Activated CD4-positive, alpha-beta T cell treated with anti-CD3 and anti-CD28 coated beads, Interleukin-2, Interleukin-4, amounts not matched to agents 100 ng/mL and 50 ng/mL, durations not matched to agents 16 hours and 8 hours (primary cell): ENCODE measurements at regions not wholly inside any gene's neighbourhood (a gene's known extent, or its start where the extent isn't known, plus 50 kb on each side); places are given as distances from the start of the nearest gene placed in this dataset.
"Not testable (repeated sequence)": the region's sequence is repeated elsewhere in the genome, so short reads cannot be mapped to it uniquely, and the experiment has no call there.

ENCODE experiments used
- DNase-seq: peaks from one replicate; pipeline ENCODE4 v3.0.0-alpha.2; 2020; ENCODE audit warnings: low spot score

DNA sequence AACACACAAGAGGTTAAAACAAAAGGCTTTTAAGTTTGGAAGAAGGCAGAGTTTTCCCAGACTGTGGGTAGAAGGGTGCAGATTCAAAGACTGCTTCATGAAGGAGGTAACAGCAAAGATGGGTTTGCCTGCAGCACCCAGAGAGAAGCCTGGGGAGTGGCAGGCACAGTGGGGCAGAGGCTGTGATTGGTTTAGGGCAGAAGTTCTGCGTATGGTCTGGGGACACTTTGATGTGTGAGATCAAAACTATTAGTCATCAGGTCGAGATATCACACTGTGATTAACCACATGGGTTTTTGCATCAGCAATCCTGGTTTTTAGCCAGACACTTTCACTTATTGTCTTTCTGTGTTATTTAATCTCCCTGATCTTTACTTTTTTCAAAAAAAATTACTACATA lies 188.8 kb upstream of the GLRA1 start:
- peak; percentile 68 for DNase-seq

DNA sequence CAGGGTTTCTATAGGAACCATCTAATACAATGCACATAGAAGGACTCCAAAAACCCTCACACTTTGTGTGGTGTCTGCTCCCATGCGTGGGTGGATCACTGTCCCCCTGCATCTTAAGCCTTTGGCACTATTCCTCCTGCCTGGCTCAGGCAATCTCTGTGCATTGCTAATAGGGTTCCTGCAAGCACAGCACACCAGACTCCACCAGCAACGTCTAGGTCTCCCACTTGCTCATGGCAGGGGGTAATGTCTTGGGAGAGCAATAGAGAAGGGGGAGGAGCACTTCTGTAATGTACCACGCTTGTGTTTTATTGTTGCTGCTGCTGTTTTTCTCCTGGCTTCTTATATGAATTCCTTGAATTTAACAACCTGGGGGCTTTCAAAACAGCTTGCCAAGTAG lies 182.6 kb upstream of the GLRA1 start:
- DNase-seq, result no peak

- no peak for DNase-seq
Observed at GRCh38 chr5:152106571-152106970, 181.9 kb upstream of the GLRA1 start.

- DNase-seq, result no peak
Observed at GRCh38 chr5:152105085-152105484, 180.4 kb upstream of the GLRA1 start.

DNA sequence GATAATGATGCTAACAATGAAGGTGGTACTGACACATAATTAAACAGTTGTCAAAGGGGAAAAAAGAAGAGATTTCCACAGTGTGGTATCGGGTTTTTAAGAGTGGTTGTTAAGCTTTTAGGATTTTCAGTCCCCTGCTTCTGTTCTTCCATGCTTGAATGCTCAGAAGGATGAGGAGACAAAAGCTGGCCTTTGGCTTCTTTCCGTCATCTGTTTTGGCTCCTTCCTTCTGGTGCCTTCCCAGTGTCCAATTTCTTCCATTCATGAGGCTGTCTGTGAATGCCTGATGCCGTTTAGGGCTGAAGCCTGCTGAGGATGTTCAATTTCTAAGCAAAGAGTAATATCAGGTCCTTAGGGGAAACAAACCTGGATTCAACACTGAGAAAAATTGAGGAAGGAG lies 179.6 kb upstream of the GLRA1 start:
- DNase-seq, result no peak

DNA sequence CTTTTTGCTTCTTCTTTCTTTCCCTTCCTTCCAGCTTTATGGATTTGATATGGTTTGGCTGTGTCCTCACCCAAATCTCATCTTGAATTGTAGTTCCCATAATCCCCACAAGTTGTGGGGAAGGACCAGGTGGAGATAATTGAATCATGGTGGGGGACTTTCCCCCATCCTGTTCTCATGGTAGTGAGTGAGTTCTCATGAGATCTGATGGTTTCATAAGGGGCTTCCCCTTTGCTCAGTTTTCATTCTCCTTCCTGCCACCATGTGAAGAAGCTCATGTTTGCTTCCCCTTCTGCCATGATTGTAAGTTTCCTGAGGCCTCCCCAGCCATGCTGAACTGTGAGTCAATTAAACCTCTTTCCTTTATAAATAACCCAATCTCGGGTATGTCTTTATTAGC lies 178.3 kb upstream of the GLRA1 start:
- DNase-seq, result not testable (repeated sequence)

- DNase-seq, result no peak
Observed at GRCh38 chr5:152102057-152102456, 177.4 kb upstream of the GLRA1 start.

GRCh38 chr5:152100462-152100861 lies 175.8 kb upstream of the GLRA1 start:
- no peak for DNase-seq

- DNase-seq, result no peak
Observed at GRCh38 chr5:152097128-152097527, 172.5 kb upstream of the GLRA1 start.

- no peak for DNase-seq
Observed at GRCh38 chr5:152094716-152095115, 170.1 kb upstream of the GLRA1 start.

DNA sequence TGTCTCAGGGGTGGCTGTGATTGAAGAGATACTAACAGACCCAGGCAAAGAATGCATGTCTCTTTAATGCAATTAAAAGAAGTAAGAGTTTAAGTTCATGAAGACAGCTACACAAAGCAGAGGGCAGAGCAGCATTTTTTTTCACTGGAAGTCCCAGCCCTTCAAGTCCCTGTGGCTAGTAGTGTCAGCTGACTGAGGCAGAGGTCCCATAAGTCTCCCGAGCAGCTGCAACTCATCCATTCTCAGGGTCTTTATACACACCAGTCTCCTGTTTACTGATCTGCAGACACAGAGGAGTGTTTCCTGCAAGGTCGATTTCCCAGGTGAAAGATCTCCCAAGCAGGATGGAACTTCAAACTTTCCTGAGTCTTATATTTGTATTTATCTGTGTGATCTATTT lies 169.4 kb upstream of the GLRA1 start:
- DNase-seq, result no peak

GRCh38 chr5:152092580-152092979 lies 167.9 kb upstream of the GLRA1 start:
- DNase-seq, result no peak

GRCh38 chr5:152089644-152090043 lies 165.0 kb upstream of the GLRA1 start:
- DNase-seq, result no peak

- DNase-seq, result no peak
Observed at GRCh38 chr5:152086668-152087067, 162.0 kb upstream of the GLRA1 start.

DNA sequence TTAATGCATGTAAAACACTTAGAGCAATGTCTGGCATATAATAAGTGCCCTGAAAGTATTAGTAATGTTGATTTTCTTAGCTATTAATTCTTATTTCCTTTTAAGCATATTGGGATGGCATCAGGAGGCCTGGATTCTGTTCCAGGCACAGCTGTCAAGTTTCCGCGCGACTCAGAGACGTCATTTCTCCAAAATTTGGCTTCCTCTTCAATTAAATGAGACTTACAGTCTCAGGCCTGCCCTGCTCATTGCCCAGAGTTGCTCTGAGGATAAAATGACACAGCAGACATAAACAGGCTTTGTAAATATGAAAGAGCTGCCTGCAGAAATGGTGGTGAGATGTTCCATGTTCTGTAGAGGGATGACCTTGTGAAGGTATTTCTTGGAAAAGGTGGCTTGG lies 159.8 kb upstream of the GLRA1 start:
- no peak for DNase-seq

DNA sequence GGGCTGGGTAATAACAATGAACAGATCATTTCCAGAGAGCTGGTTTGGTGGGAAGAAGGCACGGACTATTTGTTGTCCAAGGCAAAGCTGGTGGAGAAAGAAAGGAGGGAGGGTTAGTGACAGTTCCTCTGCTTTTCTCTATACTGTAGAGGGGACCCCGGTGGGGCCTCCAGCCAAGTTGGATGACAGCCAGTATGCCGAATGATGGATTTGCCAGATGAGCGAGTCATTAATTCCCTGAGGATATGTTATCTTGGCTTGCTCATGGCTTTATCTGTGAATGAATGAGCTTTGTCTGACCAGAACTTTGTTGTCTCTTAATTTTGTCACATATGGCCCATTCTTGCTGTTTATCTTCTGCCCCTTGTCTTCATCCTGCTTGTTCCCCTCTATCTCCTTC lies 158.6 kb upstream of the GLRA1 start:
- no peak for DNase-seq

DNA sequence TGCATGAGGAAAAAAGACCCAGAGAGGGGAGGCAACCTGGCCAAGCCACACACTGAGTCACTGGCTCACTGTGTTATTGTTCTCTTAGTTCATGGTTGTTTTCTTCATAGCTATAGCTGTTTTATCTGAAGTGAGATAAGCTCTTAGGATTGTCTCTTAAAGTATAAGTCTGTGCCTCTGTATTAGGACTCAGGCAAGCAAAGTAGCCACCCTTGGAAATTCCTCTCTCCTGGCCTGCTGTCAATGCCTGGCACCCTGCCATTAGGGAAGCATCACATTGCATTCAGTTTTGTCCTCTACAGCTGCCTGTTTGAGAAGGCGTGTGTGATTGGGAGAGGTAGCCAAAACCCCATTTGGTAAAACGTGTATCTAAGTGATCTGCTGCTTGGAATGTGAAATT lies 147.4 kb upstream of the GLRA1 start:
- no peak for DNase-seq

GRCh38 chr5:152070591-152070990 lies 145.9 kb upstream of the GLRA1 start:
- no peak for DNase-seq

DNA sequence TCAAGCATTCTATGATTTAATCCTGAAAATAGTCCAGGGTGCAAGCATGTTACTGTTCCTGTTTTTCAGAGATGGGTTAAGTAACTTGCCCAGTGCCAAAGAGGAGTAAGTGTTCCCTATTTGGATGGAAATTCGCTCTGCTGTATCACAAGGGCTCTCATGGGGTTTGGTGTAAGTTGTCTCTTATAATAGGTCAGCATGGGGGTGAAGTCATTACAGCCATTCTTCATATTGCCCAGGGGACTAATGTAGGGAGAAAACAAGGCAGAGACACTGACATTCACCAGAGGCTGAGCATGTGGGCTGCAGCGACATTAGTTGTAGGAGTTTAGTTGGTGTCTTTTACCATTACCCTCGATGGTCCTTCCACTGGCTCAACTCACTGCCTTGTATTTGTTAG lies 142.1 kb upstream of the GLRA1 start:
- no peak for DNase-seq

DNA sequence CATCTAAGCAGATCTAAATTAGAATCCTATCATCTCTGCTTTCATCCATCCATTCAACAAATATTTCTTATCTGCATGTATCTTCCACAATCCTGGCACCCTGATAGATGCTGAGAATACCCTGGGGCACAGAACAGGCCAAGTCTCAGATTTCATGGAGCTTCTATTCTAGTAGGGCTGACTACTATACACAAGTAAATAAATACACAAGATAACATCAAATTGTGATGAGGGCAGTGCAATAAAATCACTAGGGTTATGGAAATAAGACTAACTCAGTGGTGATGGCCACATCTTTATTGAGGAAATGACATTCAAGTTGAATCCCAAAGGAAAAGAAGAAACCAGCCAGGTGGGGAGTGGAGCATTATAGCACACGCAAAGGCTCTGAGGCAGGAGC lies 138.4 kb upstream of the GLRA1 start:
- DNase-seq, result no peak

DNA sequence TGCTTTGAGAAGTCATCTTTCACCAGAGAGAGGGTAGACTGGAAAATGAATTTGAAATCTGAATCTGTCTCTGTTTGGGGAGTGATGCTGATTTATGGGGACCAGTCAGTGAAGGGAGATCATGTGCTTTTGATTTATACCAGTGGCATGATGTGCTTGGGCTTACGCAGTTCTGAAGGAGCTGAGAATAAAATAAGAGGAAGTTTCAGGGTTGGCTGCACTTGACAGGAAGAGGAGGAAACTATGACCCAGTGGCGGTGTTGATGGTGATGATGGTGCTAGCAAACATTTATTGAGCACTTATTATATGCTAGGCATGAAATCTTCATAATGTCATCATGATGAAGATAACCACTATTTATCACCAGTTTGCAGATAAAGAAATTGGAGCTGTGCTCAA lies 136.4 kb upstream of the GLRA1 start:
- no peak for DNase-seq

- DNase-seq, result no peak
Observed at GRCh38 chr5:152058267-152058666, 133.6 kb upstream of the GLRA1 start.

GRCh38 chr5:152056931-152057330 lies 132.3 kb upstream of the GLRA1 start:
- no peak for DNase-seq

GRCh38 chr5:152052470-152052869 lies 127.8 kb upstream of the GLRA1 start:
- DNase-seq, result no peak
